Stimulated activated naive CD4-positive, alpha-beta T cell treated with Interleukin-2 at 50 U/mL for 16 hours (primary cell): ENCODE measurements at regions not wholly inside any gene's neighbourhood (a gene's known extent, or its start where the extent isn't known, plus 50 kb on each side); places are given as distances from the start of the nearest gene placed in this dataset.

ENCODE experiments used
- DNase-seq: peaks from one replicate; lab custom pipeline; 2025; lab: John Stamatoyannopoulos, UW

DNA sequence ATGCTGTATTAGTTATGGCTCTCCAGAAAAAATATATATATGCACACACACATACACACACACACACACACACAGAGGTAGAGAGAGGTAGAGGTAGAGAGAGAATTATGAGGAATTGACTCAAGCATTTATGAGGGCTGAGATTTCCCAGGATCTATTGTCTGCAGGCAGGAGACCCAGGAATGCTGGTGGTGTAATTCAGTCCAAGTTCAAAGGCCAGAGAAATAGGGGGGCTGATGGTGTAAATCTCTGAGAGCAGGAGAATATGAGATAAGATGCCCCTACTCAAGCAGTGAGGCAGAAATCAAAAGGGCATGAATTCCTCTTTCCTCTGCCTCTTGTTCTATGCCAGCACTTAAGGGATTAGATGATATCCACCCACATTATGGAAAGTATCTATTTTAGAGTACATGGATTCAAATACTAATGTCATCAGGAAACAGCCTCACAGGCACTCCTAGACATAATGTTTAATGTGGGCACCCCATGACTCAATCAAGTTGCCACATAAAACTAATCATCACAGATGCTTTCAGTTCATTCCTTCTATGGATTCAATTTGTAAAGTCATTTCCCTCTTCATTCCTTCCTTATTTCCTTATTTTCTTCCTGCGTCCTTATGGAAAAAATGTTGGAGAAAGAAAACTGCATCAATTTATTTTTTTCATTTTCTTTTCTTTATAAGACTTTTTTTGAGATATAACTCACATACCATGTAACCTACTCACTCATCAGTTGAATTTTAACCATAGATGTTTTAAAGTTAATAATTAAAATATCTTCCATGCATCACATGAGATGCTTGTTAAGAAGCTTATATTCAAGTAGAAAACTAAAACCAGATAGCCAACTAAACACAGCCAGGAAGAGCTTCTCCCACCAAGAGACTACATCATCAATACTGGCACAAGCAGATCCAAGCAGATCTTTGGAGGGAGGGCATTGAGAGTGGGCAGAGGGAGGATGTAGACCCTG lies 406.2 kb downstream of the MBD2 start:
- DNase-seq = no peak

- DNase-seq = no peak
These were observed 424.3 kb downstream of the MBD2 start for GRCh38 chr18:53800171-53800570.

GRCh38 chr18:53799134-53799533 lies 425.3 kb downstream of the MBD2 start:
- DNase-seq = no peak

DNA sequence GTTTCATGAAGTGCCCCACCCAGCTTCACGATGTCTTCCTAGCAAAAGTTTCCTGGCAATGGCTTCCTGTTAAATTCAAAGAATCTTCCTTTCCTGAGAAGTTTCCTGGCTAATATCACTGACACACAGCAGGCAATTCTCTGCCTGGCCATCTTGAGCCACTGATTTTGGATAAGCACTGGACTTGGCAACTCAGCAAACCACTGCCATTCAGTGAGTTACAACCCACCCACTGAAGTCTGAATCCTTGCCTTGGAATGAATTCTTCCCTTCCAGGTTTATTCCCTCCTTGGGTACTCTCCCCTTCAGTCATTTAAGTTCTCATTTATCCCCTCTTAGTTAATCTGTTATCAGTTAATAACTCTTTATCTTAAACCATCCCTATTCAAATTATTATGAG lies 426.0 kb downstream of the MBD2 start:
- no peak for DNase-seq

GRCh38 chr18:53797998-53798495 lies 426.4 kb downstream of the MBD2 start:
- no peak for DNase-seq

- DNase-seq = no peak
These were observed 428.3 kb downstream of the MBD2 start for GRCh38 chr18:53796040-53796729.

- DNase-seq = no peak
These were observed 428.9 kb downstream of the MBD2 start for GRCh38 chr18:53795610-53796009.

GRCh38 chr18:53795061-53795460 lies 429.4 kb downstream of the MBD2 start:
- DNase-seq = no peak

DNA sequence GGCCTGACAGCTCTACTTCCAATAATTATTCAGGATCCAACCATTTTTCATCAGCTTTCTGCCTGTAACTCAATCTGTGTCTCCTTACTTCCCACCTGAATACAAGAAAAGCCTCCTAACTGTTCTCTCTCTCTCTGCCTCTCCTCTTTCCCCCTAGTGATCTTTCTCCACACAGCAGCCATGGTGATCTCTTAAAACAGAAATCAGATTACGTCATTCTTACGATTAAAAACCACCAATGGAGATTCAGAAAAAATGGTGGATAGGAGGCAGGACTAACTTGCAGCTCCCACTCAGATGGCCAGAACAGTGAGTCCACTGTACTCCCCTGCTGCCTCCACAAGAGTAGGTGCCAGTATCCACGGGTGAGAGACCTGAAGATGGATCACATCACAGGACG lies 431.7 kb downstream of the MBD2 start:
- DNase-seq = no peak

GRCh38 chr18:53790786-53791185 lies 433.7 kb downstream of the MBD2 start:
- DNase-seq = no peak

GRCh38 chr18:53789376-53790247 lies 434.9 kb downstream of the MBD2 start:
- no peak for DNase-seq

GRCh38 chr18:53785811-53786210 lies 438.7 kb downstream of the MBD2 start:
- DNase-seq = no peak

GRCh38 chr18:53784253-53784652 lies 440.2 kb downstream of the MBD2 start:
- no peak for DNase-seq

GRCh38 chr18:53780666-53781065 lies 443.8 kb downstream of the MBD2 start:
- no peak for DNase-seq

- DNase-seq = no peak
These were observed 452.2 kb downstream of the MBD2 start for GRCh38 chr18:53772293-53772692.

DNA sequence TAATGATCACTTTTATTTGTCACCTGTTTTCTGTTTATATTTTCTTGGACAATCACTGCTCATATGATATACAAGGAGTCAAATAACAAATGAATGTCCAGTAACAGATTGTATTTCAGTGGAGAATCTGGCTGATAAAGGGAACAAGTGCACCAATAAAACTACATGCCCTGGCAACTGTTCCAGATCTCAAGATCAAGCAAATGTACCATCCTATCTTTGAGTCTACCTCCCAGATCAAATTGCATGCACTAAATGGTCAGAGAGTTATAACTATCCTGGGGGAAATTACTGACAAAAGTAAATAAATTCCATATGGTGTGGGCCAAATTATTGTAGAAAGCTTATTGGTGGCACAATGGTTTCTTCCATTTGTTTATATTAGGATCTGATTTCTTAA lies 452.8 kb downstream of the MBD2 start:
- no peak for DNase-seq

GRCh38 chr18:53765211-53765610 lies 459.3 kb downstream of the MBD2 start:
- no peak for DNase-seq

DNA sequence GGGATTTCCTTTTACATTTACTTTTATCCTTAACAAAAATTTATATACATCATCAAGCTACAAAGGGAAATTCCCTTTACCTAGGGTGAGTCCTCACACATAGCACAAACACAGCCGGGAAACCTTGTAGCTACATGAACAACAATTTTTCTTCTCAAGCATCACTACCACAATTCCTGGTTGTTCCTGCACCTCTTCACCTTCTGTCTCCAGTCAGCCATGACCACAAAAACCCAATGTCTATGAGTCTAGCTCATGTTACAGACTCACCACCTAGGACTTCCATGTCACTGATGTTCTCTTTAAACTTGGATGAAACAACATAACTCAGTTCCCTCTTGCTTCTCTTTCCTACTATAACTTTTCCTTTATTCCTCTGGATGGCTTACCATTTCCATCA lies 460.4 kb downstream of the MBD2 start:
- DNase-seq = no peak

- DNase-seq = no peak
These were observed 467.1 kb downstream of the MBD2 start for GRCh38 chr18:53757328-53757727.

DNA sequence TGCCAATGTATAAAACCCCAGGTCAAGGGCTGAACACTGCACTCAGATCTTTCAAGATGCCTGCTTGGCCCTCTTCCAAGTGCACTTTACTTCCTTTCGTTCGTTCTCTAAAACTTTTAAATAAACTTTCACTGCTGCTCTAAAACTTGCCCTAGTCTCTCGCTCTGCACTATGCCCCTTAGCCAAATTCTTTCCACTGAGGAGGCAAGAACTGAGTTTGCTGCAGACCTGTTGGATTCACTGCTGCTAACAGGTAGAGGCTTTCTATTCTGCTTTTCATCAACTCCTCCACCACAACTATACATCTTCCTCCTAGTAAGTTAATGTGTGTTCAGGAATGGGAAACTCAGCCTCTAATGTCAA lies 467.9 kb downstream of the MBD2 start:
- DNase-seq = no peak

DNA sequence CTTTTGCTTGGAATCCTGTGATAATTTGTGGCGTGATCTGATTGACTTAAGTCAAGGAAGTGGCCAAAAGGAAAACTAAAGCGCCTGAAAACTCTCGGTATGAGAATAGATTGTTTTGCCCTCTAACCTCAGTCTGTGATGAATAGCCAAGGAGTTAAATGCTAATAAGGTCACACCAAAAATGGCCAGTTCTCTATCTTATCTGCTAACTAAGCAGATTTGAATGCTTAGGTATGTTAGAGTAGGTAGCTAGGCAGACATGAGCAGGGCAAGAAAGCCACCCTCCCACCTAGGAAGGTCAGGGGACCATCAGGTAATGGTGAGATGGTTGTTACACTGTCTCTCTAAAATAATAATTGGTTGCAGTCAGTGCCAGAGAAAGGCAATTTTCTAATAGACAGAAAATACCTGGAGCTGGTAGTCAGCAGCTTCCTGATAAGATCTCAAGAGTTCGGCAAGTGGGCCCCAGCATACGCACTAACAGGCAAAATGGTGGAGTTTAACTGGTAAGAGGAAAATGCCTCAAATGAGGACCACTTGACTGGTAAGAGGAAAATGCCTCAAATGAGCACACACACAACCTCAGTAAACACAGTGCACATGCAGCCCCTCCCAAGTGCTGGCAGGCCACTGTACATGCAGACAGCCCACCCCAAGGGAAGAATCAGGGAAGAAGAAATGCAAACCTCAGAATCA lies 468.4 kb downstream of the MBD2 start:
- no peak for DNase-seq

GRCh38 chr18:53754154-53754553 lies 470.3 kb downstream of the MBD2 start:
- no peak for DNase-seq
